Thyroid gland (tissue), 4 donors: ENCODE measurements at regions not wholly inside any gene's neighbourhood (a gene's known extent, or its start where the extent isn't known, plus 50 kb on each side); places are given as distances from the start of the nearest gene placed in this dataset.

Source experiments
- DNase-seq, 2 donors: peaks; one replicate each; pipeline ENCODE4 v3.0.0-alpha.2; 2019
- H3K27ac ChIP-seq, 3 donors: fragments of 200-600 bp; sonication (generic); 1 replicate in 2 of 3; 2 replicates in 1 of 3; pipeline ENCODE4 v1.5.1; 2016 to 2019; ENCODE audit warnings: mild to moderate bottlenecking in 1 of 3, moderate library complexity in 1 of 3
- H3K27me3 ChIP-seq: fragments of 200-600 bp; sonication (generic); one replicate; pipeline ENCODE4 v1.5.1; 2019
- H3K36me3 ChIP-seq, 2 donors: fragments of 200-600 bp; sonication (generic); one replicate each; pipeline ENCODE4 v1.5.1; 2016 to 2019
- H3K4me1 ChIP-seq, 2 donors: fragments of 200-600 bp; sonication (generic); one replicate each; pipeline ENCODE4 v1.5.1; 2017 to 2019
- H3K4me3 ChIP-seq, 3 donors: fragments of 200-600 bp; sonication (generic); replicated peaks in 1 of 3; 1 replicate in 2 of 3; 2 replicates in 1 of 3; pipeline ENCODE4 v1.5.1; 2016; ENCODE audit warnings: mild to moderate bottlenecking in 1 of 3
- H3K9me3 ChIP-seq: fragments of 200-600 bp; sonication (generic); one replicate; pipeline ENCODE4 v1.5.1; 2017
- POLR2A ChIP-seq, 2 donors: fragments of 450-650 bp; IDR thresholded peaks; one replicate each; pipeline ENCODE4 v1.6.1; 2017; ENCODE audit warnings: antibody characterized with exemption in 2 of 2, mild to moderate bottlenecking in 2 of 2, moderate library complexity in 1 of 2
- WGBS, 2 donors: methylation state at CpG; one replicate each; pipeline ENCODE4 v1.1.5; 2017; 5-methylcytosine and 5-hydroxymethylcytosine counted together
- intact Hi-C: fragments of 100-400 bp; cut with DNase I; formaldehyde crosslinking; loops from one replicate; pipeline ENCODE4 v1.15.1; 2023
- TF ChIP-seq, protein P1 (sequence below), 6 experiments: fragments of 200-600 bp in 3 of 6; fragments of 450-650 bp in 3 of 6; sonication (generic) in 3 of 6; IDR thresholded peaks; one replicate each; pipeline ENCODE4 v1.5.1; 2016 to 2019; ENCODE audit warnings: antibody characterized with exemption in 6 of 6, mild to moderate bottlenecking in 2 of 6, inconsistent platforms in 1 of 6, moderate library complexity in 1 of 6

DNA sequence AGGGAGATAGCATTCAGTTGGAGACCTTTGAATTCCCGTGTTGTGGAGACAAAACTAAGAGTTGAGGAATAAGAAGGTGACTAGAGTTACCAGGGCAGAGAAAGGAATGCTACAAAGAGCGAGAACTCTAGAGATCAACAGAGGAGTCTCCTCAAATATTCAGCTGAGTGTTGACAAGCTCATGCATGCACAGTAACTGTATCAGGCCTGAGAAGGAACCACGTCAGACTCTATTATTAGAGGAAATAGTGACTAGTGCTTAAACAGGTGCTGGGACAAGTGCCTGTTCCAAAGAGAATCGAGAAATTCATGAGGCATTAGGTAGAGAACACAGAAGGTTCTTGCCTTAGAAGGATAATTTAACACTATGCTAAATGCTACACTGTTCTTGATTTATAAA, 333.8 kb upstream of the CHORDC1 start:
- DNase-seq = no peak
- no peak overlapping the region for H3K27ac ChIP-seq
- no peaks in the 10 kb centered on the region for H3K9me3 ChIP-seq
- H3K4me3 ChIP-seq = no peak overlapping the region
- TF ChIP-seq, protein P1, sequence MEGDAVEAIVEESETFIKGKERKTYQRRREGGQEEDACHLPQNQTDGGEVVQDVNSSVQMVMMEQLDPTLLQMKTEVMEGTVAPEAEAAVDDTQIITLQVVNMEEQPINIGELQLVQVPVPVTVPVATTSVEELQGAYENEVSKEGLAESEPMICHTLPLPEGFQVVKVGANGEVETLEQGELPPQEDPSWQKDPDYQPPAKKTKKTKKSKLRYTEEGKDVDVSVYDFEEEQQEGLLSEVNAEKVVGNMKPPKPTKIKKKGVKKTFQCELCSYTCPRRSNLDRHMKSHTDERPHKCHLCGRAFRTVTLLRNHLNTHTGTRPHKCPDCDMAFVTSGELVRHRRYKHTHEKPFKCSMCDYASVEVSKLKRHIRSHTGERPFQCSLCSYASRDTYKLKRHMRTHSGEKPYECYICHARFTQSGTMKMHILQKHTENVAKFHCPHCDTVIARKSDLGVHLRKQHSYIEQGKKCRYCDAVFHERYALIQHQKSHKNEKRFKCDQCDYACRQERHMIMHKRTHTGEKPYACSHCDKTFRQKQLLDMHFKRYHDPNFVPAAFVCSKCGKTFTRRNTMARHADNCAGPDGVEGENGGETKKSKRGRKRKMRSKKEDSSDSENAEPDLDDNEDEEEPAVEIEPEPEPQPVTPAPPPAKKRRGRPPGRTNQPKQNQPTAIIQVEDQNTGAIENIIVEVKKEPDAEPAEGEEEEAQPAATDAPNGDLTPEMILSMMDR (IDR thresholded peaks at IDR 0.05) = no peak
- TF ChIP-seq POLR2A (IDR thresholded peaks at IDR 0.05) = no peak
- H3K27me3 ChIP-seq = no peaks in the 10 kb centered on the region
- H3K36me3 ChIP-seq = no peaks in the 10 kb centered on the region
- no peaks in the 10 kb centered on the region for H3K4me1 ChIP-seq
- intact Hi-C loops = no loop called here
- 64 to 65% methylated on average over 4 of the region's 4 CpGs for WGBS, 2 donors

DNA sequence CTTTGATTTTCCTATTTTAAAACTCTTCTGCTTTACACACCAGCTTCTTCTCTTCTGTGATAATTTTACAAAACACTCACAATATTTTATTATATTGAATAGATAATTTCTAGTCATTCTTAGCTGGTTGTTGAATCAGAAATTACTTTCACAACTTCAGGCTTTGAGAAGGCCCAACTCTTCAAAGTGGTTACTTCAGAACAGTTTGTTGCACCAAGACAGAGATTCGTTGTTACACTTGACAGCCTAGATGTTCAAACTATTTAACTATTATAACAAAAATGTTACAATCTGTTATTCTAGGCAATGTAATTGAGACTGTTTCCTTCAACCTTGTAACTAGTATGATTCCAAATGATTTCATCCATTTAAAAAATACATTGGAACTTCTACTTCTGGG, 333.2 kb upstream of the CHORDC1 start:
- no peak overlapping the region for H3K4me3 ChIP-seq
- no peaks in the 10 kb centered on the region for H3K36me3 ChIP-seq
- WGBS, 2 donors = 43 to 45% methylated on average over 1 of the region's 1 CpG
- intact Hi-C loops = no loop called here
- no peaks in the 10 kb centered on the region for H3K4me1 ChIP-seq
- H3K27ac ChIP-seq = no peak overlapping the region
- H3K27me3 ChIP-seq = no peaks in the 10 kb centered on the region
- DNase-seq = no peak
- no peaks in the 10 kb centered on the region for H3K9me3 ChIP-seq
- no peak for TF ChIP-seq POLR2A (IDR thresholded peaks at IDR 0.05)
- TF ChIP-seq, protein P1 (IDR thresholded peaks at IDR 0.05) = no peak

DNA sequence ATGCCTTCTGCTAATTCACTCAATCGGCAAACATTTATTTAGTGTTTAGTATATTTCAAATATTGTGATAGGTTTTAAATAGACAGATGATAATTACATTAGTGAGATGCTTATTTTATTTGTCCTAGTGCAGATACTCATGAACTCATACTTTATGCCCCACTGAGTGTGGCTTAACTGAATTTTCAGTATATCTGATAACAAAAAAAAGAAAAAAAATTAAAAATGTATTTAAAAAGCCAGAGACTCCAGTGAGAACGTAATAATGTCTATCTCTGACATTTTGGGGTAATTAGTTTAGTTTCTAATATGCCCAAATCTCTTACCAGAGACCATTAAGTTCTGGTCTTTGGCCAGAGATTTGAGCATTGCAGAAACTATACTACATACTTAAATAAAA, 332.6 kb upstream of the CHORDC1 start:
- intact Hi-C loops = no loop called here
- Histone ChIP-seq H3K27ac (no peak overlapping the region), H3K4me1 (no peaks in the 10 kb centered on the region), H3K4me3 (no peak overlapping the region), H3K9me3 (no peaks in the 10 kb centered on the region), H3K27me3 (no peaks in the 10 kb centered on the region), H3K36me3 (no peaks in the 10 kb centered on the region)
- TF ChIP-seq, protein P1 (IDR thresholded peaks at IDR 0.05) = no peak
- no peak for TF ChIP-seq POLR2A (IDR thresholded peaks at IDR 0.05)
- WGBS, 2 donors = 77 to 81% methylated on average over 2 of the region's 2 CpGs
- no peak for DNase-seq

DNA sequence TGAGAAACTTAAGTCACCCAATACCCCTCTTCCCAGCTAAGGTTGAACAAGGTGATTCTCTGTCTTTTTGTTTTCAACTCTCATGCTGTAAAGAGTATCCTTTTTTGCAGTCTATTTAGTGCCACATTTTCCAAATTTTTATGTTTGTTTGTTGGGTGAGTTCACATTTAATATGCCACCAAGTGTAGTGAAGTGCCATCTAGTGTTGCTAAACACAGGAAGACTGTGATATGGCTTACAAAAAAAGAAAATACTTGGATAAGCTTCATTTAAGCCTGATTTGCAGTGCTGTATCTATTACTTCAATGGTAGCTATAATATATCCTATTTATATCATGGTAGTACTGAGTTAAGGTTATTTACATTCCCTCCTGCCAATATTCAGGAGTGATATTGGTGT, 319.2 kb upstream of the CHORDC1 start:
- no peaks in the 10 kb centered on the region for H3K9me3 ChIP-seq
- no peaks in the 10 kb centered on the region for H3K36me3 ChIP-seq
- H3K4me1 ChIP-seq = no peaks in the 10 kb centered on the region
- H3K27ac ChIP-seq = no peak overlapping the region
- DNase-seq = no peak
- no peaks in the 10 kb centered on the region for H3K27me3 ChIP-seq
- TF ChIP-seq, protein P1 (IDR thresholded peaks at IDR 0.05) = no peak
- TF ChIP-seq POLR2A (IDR thresholded peaks at IDR 0.05) = no peak
- intact Hi-C loops = no loop called here
- H3K4me3 ChIP-seq = no peak overlapping the region

DNA sequence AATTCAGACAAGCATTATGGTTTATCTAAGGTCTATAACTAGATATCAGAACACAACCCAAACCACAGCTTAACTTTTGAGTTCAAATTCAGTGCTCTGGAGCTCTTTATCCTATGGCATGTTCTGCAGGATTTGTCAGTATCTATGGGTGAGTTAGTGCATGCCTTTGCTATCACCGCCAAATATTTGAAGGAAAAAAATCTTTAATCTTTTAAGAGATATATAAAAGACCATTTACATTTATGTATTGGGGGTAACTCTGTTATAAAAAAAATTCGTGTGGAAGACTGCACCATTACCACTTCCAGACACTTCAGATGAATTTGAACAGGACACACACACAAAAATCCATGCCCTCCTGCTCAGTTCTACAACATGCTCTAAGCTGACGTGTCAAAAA, 313.5 kb upstream of the CHORDC1 start:
- H3K36me3 ChIP-seq = no peaks in the 10 kb centered on the region
- TF ChIP-seq, protein P1 (IDR thresholded peaks at IDR 0.05) = no peak
- TF ChIP-seq POLR2A (IDR thresholded peaks at IDR 0.05) = no peak
- H3K9me3 ChIP-seq = no peaks in the 10 kb centered on the region
- no peaks in the 10 kb centered on the region for H3K4me1 ChIP-seq
- WGBS, 2 donors = 55 to 57% methylated on average over 3 of the region's 3 CpGs
- H3K27ac ChIP-seq = no peak overlapping the region
- DNase-seq = no peak
- no peak overlapping the region for H3K4me3 ChIP-seq
- intact Hi-C loops = no loop called here
- no peaks in the 10 kb centered on the region for H3K27me3 ChIP-seq
